HG02852 (cell line): ENCODE measurements at regions not wholly inside any gene's neighbourhood (a gene's known extent, or its start where the extent isn't known, plus 50 kb on each side); places are given as distances from the start of the nearest gene placed in this dataset.

Experiments
- ATAC-seq: cut with Tn5 transposase; IDR thresholded peaks from one replicate; pipeline ENCODE4 v1.9.1; 2021; ENCODE audit warnings: mild to moderate bottlenecking, moderate library complexity; ENCODE audit not compliant: unreplicated experiment

DNA sequence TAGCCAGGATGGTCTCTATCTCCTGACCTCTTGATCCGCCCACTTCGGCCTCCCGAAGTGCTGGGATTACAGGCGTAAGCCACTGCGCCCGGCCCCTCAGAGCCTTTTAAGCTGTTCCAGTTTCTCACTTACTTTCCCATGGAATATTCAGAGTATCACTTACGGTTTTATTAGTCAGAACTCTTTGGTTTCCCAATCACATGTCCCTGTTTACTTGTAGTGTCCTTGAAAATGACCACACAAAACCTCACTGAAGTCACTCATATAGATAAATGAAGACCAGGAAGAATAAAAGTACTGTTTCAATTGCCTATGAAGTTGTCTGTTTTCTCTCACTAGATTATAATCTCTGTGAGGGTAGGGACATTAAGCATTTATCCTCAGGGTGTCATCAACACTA lies 217.2 kb upstream of the HCCS start:
- ATAC-seq = no peak

DNA sequence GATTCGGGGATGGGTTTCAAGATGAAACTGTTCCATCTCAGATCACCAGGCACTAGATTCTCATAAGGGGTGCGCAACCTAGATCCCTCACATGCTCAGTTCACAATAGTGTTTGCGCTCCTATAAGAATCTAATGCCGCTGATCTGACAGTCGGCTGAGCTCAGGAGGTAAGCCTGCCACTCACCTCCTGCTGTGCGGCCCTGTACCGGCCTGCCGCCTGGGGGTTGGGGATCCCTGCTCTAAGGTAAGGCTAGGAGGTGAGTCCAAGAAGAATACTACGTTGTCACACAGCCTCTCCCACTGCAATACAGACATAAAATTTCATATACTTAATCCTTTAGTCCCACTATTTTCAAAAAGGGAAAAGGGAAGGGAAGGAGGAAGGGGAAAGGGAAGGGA lies 213.4 kb upstream of the HCCS start:
- no peak for ATAC-seq

DNA sequence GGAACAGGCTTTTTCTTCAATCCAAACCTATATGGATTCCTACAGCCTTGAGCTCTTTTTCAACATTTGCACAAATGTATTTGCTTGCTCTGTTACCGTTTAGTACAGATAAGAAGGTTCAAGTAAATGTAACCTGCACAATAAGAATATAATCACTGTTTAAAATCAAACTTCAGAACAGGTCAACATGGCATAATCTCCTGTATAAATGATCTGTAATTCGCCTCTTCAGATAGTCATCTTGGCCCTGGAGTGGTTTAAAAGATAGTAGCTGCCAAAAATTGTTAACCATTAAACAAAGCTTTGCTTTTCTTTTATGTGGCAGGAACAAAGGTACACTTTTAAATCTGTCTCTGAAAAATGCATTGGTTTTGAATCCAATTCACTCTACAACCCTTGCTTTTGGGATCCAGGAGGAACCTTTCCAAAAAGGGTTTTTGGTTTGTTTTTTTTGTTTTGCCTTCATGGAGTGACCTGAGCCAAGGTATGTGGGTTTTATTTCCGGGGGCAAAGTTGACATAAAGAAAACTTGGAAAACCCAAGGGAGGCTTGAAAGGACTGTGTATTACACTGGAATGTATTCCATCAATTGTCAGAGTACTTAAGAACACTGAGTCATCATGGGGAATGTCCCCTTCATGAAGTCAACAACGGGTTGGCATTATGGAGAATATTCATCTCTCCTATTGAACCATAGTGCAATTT lies 210.4 kb upstream of the HCCS start:
- ATAC-seq = no peak

DNA sequence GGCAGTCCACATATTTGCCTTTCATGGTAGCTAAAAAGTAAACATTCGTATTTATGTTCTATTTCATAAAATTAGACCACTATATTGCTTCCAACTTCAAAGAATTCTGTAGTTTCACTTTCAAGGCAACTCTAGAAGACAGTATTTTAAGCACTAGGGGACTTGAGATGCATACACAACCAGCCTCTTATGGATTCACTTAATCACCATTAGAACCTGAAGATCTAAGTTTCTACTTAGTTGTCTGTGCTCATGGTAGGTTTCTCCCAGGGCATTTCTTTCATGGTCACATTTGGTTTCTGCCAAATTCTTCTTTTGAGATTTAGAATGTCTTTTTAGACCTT lies 209.9 kb upstream of the HCCS start:
- no peak for ATAC-seq

DNA sequence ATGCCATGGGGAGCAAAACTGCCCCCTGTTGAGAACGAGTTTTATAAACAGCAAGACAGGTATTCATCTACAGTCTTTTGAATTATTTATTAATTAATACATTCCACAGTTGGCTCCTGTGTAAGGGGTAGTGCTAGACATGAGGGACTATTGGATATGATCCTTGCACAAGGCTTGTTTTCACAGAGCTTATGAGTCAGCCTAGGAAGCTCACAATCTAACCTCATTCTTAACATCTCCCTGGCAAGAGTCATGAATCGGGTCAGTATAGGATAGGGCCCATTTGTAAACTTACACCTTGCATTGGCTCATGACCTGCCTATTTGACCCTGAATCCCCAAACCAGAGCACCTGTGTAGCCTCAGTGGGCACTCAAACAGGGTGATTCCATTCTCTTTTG lies 209.1 kb upstream of the HCCS start:
- ATAC-seq = no peak

DNA sequence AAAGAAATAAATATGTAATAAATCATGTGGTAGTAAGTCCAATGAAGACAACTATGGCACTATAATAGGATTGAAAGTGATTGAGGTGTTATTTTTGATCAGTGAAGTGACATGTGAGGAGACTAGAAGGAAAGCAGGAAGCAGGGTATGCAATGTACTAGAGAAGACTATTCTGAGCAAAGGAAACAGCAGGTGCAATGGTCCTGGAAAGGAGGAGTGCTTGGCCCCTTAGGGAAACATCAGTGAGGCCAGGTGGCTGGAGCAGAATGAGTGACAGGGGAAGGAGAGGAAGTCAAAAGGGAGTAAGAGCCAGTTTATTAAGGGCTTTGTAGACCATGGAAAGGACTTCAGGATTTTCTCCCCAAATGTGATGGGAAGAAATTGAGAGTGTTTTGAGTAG lies 207.6 kb upstream of the HCCS start:
- no peak for ATAC-seq

DNA sequence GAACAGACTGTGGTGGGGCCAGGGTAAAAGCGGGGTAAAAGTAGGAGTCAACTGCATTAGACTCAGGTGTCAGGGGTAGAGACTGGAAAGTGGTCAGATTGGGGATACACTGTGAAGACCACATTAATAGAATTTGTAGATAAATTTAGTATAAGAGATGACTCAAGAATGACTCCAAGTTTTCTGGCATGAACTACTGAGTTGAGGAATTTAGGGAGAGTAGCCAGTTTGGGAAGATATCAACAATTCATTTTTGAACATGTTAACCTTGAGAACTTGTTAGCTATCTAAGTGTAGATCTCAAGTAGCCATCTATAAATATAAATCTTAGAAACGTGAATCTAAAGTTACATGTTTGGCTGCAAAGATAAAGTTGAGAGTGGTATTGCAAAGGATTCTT lies 206.9 kb upstream of the HCCS start:
- ATAC-seq = no peak

DNA sequence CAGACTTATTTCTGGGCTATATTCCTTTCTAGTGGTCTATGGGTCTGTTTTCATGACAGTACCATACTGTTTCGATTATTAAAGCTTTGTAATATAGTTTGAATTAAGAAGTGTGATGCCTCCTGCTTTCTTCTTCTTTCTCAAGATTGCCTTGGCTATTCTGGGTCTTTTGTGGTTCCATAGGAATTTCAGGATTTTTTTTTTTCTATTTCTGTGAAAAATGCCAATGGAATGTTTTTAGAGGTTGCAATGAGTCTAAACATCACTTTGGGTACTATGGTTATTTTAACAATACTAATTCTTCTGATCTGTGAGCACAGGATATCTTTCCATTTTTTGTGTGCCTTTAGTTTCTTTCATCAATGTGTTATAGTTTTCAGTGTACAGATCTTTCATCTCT lies 204.3 kb upstream of the HCCS start:
- ATAC-seq = no peak

DNA sequence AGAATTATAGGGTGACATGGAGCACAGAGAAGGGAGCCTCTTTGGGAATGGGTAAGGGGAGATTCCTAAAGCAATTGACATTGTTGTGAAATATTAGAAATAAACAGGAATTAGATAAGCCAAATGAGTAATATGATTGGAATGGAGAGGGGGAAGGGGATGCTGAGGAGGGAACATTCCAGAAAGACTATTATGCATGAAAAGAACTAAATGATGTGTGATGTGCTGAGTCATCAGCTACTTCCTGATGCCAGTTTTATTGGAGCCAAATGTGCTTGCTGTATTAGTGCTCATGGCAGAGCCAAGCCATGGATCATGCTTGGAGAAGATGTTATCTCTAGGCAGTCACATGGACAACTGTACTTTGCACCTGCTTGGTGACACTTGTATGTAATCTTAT lies 189.0 kb upstream of the HCCS start:
- ATAC-seq = no peak

DNA sequence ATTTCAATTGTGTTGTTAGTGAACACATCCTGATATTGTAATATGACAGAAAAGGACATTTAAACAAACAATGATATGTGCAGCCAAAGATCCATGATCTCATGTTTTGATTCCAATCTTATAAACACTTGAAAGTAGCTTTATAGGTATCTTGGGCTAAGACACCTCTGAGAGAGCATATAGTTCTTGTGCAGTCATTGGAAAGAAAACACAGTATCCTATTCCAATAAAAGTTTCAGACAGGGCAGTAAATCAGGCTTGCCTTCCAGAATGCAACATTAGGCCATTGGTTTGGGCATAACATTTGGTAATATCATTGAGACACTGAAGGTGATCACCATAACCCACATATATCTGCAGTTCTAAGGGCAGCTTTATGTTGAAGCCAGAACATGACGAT lies 188.3 kb upstream of the HCCS start:
- no peak for ATAC-seq

DNA sequence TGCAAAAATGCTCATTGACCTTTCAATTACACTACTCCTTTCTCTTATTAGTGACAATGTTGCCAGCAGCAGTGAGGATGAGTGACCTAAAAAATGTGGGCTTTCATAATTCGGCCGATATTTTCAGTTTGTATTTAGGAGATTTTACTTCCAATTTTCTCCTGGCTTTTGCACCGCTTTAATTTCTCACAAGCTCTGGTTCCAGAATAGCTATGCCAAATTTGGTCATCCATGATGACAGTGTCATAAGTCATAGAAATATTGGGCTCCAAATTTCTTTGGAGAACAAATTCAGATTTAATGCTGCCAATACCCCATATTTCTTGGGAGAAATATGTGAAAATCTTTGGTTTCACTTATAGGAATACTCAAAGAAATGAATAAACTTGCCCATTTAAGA lies 187.7 kb upstream of the HCCS start:
- ATAC-seq = no peak

DNA sequence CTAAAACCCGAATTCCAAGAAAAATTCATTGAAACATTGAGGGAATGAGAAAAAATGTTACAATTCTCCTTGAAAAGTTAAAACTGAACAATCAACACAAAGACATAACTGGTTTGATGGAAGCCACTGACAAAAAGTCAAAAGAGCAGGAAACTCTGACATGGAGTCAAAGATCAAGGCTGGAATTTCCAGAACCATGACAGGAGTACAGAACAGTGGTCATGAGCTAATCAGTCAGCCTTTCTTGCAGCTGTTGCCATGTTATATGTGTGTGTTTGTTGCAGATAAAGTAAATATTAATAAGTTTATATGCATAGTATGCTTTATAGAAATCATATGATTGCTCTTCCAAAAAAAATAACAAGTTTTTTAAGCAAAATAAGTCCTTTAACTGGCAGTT lies 184.7 kb upstream of the HCCS start:
- no peak for ATAC-seq

DNA sequence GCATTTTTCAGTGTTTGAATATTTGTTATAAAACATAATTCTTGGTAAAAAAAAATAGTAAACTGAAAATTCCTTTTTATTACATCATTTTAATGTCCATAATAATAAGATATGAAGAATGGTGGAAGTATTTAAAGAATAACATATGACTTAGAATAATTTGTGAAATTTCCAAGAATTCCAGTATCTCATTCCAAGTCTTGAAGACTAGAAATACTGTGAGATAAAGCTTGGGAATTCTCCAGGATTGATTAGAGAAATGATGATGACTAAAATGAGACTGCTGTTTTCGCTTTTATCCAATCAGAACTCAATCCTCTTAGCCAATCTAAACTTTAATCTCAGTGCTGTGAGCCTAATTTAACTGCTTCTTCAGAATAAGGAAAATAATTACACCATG lies 184.2 kb upstream of the HCCS start:
- ATAC-seq = no peak

DNA sequence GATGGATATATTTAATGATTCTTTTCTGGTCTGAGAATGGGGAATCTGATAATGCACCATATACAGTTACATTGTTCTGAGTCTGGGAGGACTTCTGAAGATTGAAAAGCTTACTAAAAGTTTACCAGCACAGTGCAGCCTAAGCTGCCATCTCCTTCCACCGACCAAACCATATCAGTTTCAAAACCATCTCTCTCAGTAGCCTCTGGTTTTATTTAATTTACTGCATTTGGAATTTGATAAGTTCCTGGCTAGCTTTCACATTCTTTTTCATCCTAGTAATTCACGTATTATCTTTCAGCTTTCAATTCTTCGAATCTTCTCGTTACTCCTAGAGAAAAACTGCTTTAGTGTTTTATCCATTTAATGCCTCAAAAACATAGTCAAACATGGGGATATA lies 181.4 kb upstream of the HCCS start:
- ATAC-seq = no peak

DNA sequence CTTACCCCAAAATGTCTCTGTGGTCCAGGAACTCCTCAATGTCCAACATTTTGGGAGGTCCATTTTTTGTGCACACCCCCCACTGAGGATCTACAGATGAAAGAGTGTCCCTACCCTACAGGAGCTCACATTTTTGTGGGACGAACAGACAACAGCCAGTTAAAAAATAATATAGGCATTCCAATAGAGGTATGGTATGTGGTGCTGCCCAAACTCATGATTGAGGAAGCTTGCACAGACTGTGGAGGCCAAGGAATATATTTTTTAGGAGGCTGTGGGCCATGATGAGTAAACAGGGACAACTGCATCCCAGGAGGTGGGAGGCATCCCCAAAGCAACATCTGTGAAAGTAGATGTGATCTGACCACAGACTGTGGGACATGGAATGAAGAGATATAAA lies 181.0 kb upstream of the HCCS start:
- ATAC-seq = no peak

DNA sequence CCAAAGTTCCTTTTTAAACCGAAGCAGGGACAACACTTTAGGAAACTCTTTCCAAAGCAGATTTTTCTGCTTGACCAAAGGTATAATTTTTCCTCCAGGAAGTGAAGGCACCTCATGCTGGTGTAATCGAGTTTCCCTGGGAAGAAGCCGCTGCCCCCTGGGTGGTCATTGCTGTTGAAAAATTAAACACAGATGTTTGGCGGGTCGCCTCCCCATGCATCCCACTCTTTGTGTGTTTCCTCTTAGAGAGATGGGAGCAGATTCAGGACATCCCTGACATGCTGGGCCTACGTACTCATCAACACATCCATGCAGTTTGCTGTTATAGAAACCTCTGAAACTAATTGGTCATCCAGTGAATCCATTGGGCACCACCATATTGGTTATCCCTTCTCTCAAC lies 179.2 kb upstream of the HCCS start:
- no peak for ATAC-seq

DNA sequence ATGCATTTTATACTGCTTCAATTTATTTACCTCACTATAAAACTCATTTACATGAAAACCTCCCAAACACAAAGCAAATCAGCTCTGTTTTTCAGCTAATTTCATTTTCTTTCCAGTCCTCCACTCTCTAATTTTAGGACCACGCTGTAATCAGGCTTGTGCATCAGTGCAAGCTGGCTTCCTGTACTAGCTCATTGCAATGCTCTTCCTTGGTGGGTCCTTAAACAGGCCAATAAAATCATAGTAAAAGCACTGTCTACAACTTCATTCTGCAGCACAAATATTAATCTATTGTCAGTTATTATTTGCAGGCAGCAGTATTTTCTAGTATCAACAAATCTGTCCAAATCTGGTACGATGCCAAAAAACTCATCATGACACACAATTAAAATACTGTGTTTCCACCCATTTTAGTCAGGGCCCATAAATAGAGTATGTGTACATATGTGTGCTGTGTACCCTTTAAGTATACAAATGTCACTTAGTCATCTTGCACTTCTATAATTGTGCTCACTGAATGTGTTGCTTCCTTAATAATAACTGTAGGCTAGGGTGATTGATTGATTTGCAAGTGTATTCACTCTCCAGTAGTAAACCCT lies 178.2 kb upstream of the HCCS start:
- no peak for ATAC-seq

DNA sequence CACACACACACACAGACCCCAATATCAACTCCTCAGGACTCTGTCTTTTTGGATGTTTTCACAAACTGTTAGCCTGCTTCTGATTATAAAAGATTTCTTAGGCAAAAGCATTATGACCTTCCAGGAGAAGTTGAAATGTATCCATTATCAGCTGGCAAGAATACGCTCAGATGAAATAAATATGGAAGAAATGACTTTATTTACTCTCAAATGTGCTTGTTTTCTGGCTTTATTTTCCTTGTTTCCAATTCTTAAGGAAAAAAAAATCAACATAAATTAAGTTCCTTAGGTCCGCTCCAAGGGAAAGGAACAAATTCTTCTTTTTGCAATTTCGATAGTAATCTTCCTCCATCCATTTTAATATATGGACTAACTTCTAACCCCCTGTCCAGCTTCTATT lies 175.6 kb upstream of the HCCS start:
- ATAC-seq = no peak

DNA sequence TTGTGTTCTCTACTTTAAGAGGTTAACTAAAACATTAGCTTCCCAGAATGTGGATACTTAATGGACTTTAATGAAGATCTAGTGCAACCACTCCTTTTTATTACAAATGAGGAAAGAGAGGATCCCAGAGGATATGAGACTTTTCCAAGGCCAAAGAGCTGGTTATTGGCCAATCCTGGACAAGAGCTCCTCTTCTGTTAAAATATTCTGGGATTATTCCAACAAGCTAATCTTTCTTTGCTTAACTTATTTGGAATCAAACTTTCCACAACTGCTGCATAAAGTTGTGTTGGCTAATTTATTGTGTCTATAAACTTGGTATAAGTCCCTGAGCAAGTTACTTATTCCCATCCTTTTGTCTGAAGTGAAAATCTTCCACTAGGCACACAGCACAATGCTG lies 174.2 kb upstream of the HCCS start:
- ATAC-seq = no peak

DNA sequence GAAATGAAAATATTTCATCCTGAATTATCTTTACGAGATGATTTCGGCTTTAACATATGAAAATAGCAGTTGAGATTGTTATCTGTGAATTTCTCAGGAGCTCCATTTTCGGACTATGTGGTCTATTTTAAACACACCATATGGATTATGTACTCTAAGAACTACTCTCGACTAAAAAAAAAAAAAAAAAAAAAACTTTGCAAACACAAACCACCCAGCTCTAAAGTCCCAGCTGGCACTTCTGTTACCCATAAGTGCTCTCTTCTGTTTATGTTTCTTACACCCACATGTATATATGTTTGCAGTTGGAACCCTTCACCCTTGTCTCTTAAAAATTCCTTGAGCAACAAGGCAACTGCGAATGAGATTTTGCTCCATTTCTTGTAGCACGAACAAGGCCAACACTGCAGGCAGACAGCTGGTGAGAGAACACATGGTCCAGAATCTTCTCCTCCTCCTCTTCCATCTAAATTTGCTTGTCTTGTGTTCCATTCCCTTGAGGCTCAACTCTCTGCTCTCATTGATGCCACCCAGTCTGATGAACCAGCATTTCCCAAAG lies 172.7 kb upstream of the HCCS start:
- ATAC-seq = no peak

DNA sequence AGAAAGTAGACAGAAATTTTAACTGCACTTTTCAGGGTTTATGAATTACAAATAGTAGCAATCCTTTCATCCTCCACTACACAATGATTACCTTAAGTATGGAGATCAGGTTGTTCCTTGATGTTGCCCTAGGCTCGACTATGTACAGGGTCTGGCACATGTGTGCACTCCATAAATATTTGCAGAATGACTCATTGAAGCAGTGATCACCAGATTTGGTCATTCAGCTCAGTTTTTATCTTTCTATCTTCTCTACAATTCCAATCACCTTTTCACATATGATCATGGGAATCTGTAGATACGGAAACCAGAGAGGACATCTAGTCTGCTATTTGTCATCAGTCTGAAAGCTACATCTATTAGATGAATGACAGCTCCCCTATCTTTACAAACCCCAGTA lies 171.7 kb upstream of the HCCS start:
- ATAC-seq = no peak

DNA sequence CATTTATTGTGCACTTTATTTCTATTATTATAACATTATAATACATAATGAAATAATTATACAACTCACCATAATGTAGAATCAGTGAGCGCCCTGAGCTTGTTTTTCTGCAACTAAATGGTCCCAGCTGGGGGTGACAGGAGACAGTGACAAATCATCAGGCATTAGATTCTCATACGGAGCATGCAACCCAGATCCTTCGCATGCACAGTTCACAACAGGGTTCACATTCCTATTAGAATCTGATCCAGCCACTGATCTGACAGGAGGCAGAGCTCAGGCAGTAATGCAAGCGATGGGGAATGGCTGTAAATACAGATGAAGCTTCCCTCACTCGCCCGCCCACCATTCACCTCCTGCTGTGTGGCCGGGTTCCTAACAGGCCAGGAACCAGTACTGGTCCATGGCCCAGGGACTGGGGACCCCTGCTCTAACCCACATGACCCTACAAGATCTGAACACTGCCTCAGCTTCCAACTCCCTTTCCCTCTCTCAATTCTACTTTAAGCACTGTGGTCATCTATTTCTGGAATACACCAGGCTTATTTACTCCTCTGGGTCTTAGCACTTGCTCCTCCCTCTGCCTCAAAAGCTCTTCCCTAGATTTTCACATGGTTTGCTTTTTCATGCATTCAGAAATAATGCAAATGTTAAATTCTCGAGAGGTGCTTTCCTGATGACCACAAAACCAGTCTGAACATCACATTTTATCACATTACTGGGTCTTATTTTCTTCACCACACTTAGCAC lies 166.8 kb upstream of the HCCS start:
- ATAC-seq = no peak
